ENCODE measurements at regions not wholly inside any gene's neighbourhood (a gene's known extent, or its start where the extent isn't known, plus 50 kb on each side); places are given as distances from the start of the nearest gene placed in this dataset.

- TF ChIP-seq RAD21 (IDR thresholded peaks at IDR 0.05; ENCODE audit: low read depth): no peak
- no peak for TF ChIP-seq ZBTB7A (IDR thresholded peaks at IDR 0.05; ENCODE audit: low read depth)
- TF ChIP-seq, protein P1, sequence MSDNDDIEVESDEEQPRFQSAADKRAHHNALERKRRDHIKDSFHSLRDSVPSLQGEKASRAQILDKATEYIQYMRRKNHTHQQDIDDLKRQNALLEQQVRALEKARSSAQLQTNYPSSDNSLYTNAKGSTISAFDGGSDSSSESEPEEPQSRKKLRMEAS (IDR thresholded peaks at IDR 0.05): no peak
Observed at GRCh38 chr2:234770031-234770506, 181.7 kb upstream of the SH3BP4 start.
